PFSK-1 (cell line): ENCODE measurements at regions not wholly inside any gene's neighbourhood (a gene's known extent, or its start where the extent isn't known, plus 50 kb on each side); places are given as distances from the start of the nearest gene placed in this dataset.

Experiments used
- POLR2AphosphoS5 ChIP-seq: IDR thresholded peaks from 2 replicates; pipeline ENCODE4 v1.6.1; 2012; ENCODE audit warnings: low read depth, mild to moderate bottlenecking, control low read depth, low read length, moderate library complexity
- REST ChIP-seq, 2 experiments: IDR thresholded peaks; 2 replicates each; pipeline versions ENCODE4 v1.6.1 to v1.8.0; 2011 to 2012; ENCODE audit warnings: low read depth in 2 of 2, low read length in 2 of 2, control low read depth in 1 of 2, inconsistent platforms in 1 of 2, mild to moderate bottlenecking in 1 of 2, moderate library complexity in 1 of 2; ENCODE audit not compliant: insufficient read depth in 1 of 2
- TAF1 ChIP-seq: IDR thresholded peaks from 2 replicates; pipeline ENCODE4 v1.6.1; 2012; ENCODE audit warnings: low read length, control low read depth, borderline replicate concordance; ENCODE audit not compliant: insufficient read depth

DNA sequence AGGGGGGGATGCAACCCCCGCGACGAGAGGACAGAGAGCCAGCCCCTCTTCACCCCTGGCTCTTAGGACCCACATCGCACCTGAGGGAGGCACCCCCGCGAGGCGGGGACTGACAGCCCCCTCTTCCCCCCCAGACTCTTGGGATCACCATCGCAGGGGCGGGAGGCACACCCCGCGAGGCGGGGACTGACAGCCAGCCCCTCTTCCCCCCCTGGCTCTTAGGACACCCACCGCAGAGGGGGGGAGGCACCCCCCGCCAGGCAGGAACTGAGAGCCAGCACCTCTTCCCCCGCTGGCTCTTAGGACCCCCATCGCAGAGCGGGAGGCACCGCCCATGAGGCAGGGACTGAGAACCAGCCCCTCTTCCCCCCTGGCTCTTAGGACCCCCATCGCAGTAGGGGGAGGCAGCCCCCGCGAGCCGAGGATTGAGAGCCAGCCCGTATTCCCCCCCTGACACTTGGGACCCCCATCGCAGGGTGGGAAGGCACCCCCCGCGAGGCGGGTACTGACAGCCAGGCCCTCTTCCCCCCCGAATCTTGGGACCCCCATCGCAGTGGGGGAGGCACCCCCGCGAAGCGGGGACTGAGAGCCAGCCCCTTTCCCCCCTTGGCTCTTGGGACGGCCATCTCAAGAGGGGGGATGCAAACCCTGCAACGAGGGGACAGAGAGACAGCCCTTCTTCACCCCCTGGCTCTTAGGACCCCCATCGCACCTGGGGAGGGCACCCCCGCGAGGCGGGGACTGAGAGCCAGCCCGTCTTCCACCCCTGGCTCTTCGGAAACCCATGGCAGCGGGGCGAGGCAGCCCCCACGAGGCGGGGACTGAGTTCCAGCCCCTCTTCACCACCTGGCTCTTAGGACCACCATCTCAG is 2425.1 kb upstream of the PCDH20 start:
- TF ChIP-seq POLR2AphosphoS5, result no peak
- TF ChIP-seq REST (IDR thresholded peaks at IDR 0.05; ENCODE audit: insufficient read depth in 1 of 2, low read depth in 2 of 2, low read length in 2 of 2), result no peak
- no peak for TF ChIP-seq TAF1
